Ascending aorta (tissue), 2 donors: ENCODE measurements at regions not wholly inside any gene's neighbourhood (a gene's known extent, or its start where the extent isn't known, plus 50 kb on each side); places are given as distances from the start of the nearest gene placed in this dataset.

ENCODE experiments used
- DNase-seq, 2 donors: peaks; one replicate each; pipeline ENCODE4 v3.0.0-alpha.2; 2019; ENCODE audit warnings: low spot score in 2 of 2
- H3K27ac ChIP-seq, 2 donors: fragments of 200-600 bp; sonication (generic); one replicate each; pipeline ENCODE4 v1.5.1; 2016 to 2017; ENCODE audit warnings: mild to moderate bottlenecking in 1 of 2
- H3K27me3 ChIP-seq: fragments of 200-600 bp; sonication (generic); one replicate; pipeline ENCODE4 v1.5.1; 2017
- H3K36me3 ChIP-seq, 2 donors: fragments of 200-600 bp; sonication (generic); one replicate each; pipeline ENCODE4 v1.5.1; 2016
- H3K4me1 ChIP-seq, 2 donors: fragments of 200-600 bp; sonication (generic); one replicate each; pipeline ENCODE4 v1.5.1; 2016 to 2017; ENCODE audit warnings: mild to moderate bottlenecking in 1 of 2
- H3K4me3 ChIP-seq, 2 donors: fragments of 200-600 bp; sonication (generic); one replicate each; pipeline ENCODE4 v1.5.1; 2016 to 2017; ENCODE audit warnings: mild to moderate bottlenecking in 1 of 2
- H3K9me3 ChIP-seq, 2 donors: fragments of 200-600 bp; sonication (generic); one replicate each; pipeline ENCODE4 v1.5.1; 2016
- CTCF ChIP-seq, 3 experiments: fragments of 200-600 bp in 2 of 3; fragments of 450-650 bp in 1 of 3; sonication (generic) in 2 of 3; IDR thresholded peaks; one replicate each; pipeline ENCODE4 v1.5.1; 2016 to 2019; ENCODE audit warnings: antibody characterized with exemption in 3 of 3, mild to moderate bottlenecking in 1 of 3, moderate library complexity in 1 of 3
- intact Hi-C: fragments of 100-400 bp; cut with DNase I; formaldehyde crosslinking; loops from one replicate; pipeline ENCODE4 v1.15.1; 2023

- H3K27me3 ChIP-seq = no peaks in the 10 kb centered on the region
- peaks cover 0 to 6% of the 10 kb centered on the region in 2 donors for H3K4me1 ChIP-seq
- H3K27ac ChIP-seq = no peak overlapping the region
- DNase-seq = no peak
- H3K9me3 ChIP-seq = no peaks in the 10 kb centered on the region
- no peaks in the 10 kb centered on the region for H3K36me3 ChIP-seq
- TF ChIP-seq CTCF (IDR thresholded peaks at IDR 0.05) = no peak
- H3K4me3 ChIP-seq = no peak overlapping the region
- intact Hi-C loops = loop anchor here (5.0 kb wide), 1 partner anchor 251 kb away; no protein-coding TSS in a partner anchor
Observed at GRCh38 chr1:218588540-218589172, 243.5 kb downstream of the TGFB2 start.

- Histone ChIP-seq H3K9me3 (no peaks in the 10 kb centered on the region), H3K27ac (no peak overlapping the region), H3K4me1 (peaks cover 0 to 6% of the 10 kb centered on the region in 2 donors), H3K4me3 (no peak overlapping the region), H3K36me3 (no peaks in the 10 kb centered on the region), H3K27me3 (no peaks in the 10 kb centered on the region)
- DNase-seq = no peak
- no peak for TF ChIP-seq CTCF (IDR thresholded peaks at IDR 0.05)
- intact Hi-C loops = loop anchor here (5.0 kb wide), 1 partner anchor 252 kb away; no protein-coding TSS in a partner anchor
Observed at GRCh38 chr1:218589487-218589886, 244.4 kb downstream of the TGFB2 start.

- Histone ChIP-seq H3K27ac (no peak overlapping the region), H3K36me3 (no peaks in the 10 kb centered on the region), H3K27me3 (no peaks in the 10 kb centered on the region), H3K4me3 (no peak overlapping the region), H3K4me1 (no peaks in the 10 kb centered on the region), H3K9me3 (no peaks in the 10 kb centered on the region)
- intact Hi-C loops = no loop called here
- no peak for DNase-seq
- TF ChIP-seq CTCF (IDR thresholded peaks at IDR 0.05) = no peak
Observed at GRCh38 chr1:218591966-218592365, 246.8 kb downstream of the TGFB2 start.

- intact Hi-C loops = no loop called here
- no peak for DNase-seq
- H3K4me1 ChIP-seq = no peaks in the 10 kb centered on the region
Observed at GRCh38 chr1:218592688-218593087, 247.6 kb downstream of the TGFB2 start.

GRCh38 chr1:218600968-218601367 lies 255.8 kb downstream of the TGFB2 start:
- H3K4me3 ChIP-seq = no peak overlapping the region
- H3K4me1 ChIP-seq = no peaks in the 10 kb centered on the region
- no peaks in the 10 kb centered on the region for H3K9me3 ChIP-seq
- no peak for DNase-seq
- intact Hi-C loops = no loop called here
- no peak overlapping the region for H3K27ac ChIP-seq
- no peaks in the 10 kb centered on the region for H3K36me3 ChIP-seq
- no peaks in the 10 kb centered on the region for H3K27me3 ChIP-seq
- TF ChIP-seq CTCF (IDR thresholded peaks at IDR 0.05) = no peak

More at GRCh38 chr1:218592688-218593087, 247.6 kb downstream of the TGFB2 start:
- Histone ChIP-seq H3K4me3 (no peak overlapping the region), H3K9me3 (no peaks in the 10 kb centered on the region), H3K27me3 (no peaks in the 10 kb centered on the region), H3K36me3 (no peaks in the 10 kb centered on the region), H3K27ac (no peak overlapping the region)
- TF ChIP-seq CTCF (IDR thresholded peaks at IDR 0.05) = no peak

- Histone ChIP-seq H3K27ac (no peak overlapping the region), H3K36me3 (no peaks in the 10 kb centered on the region), H3K9me3 (no peaks in the 10 kb centered on the region), H3K4me3 (no peak overlapping the region), H3K27me3 (no peaks in the 10 kb centered on the region), H3K4me1 (no peaks in the 10 kb centered on the region)
- no peak for DNase-seq
- intact Hi-C loops = no loop called here
- TF ChIP-seq CTCF (IDR thresholded peaks at IDR 0.05) = no peak
Observed at GRCh38 chr1:218604217-218604616, 259.1 kb downstream of the TGFB2 start.
